GM12872 (cell line): ENCODE measurements at regions not wholly inside any gene's neighbourhood (a gene's known extent, or its start where the extent isn't known, plus 50 kb on each side); places are given as distances from the start of the nearest gene placed in this dataset.

Experiments
- CTCF ChIP-seq: IDR thresholded peaks from 3 replicates; pipeline ENCODE4 v1.5.1; 2011; ENCODE audit warnings: low read depth, mild to moderate bottlenecking, low read length, moderate library complexity; ENCODE audit not compliant: insufficient read depth

GRCh38 chr14:76947838-76948184 lies 80.7 kb downstream of the IRF2BPL start:
- no peak for TF ChIP-seq CTCF

- peak; percentile 60 for TF ChIP-seq CTCF
These were observed 81.2 kb downstream of the IRF2BPL start for GRCh38 chr14:76947078-76947837.

- TF ChIP-seq CTCF: no peak
These were observed 81.8 kb downstream of the IRF2BPL start for GRCh38 chr14:76946753-76947077.

- TF ChIP-seq CTCF: no peak
These were observed 85.4 kb downstream of the IRF2BPL start for GRCh38 chr14:76943072-76943471.

GRCh38 chr14:76941946-76942805 lies 86.3 kb downstream of the IRF2BPL start:
- TF ChIP-seq CTCF: no peak

- no peak for TF ChIP-seq CTCF
These were observed 87.0 kb downstream of the IRF2BPL start for GRCh38 chr14:76941544-76941943.

GRCh38 chr14:76940021-76940760 lies 88.3 kb downstream of the IRF2BPL start:
- TF ChIP-seq CTCF: no peak
